ENCODE measurements at regions not wholly inside any gene's neighbourhood (a gene's known extent, or its start where the extent isn't known, plus 50 kb on each side); places are given as distances from the start of the nearest gene placed in this dataset.

DNA sequence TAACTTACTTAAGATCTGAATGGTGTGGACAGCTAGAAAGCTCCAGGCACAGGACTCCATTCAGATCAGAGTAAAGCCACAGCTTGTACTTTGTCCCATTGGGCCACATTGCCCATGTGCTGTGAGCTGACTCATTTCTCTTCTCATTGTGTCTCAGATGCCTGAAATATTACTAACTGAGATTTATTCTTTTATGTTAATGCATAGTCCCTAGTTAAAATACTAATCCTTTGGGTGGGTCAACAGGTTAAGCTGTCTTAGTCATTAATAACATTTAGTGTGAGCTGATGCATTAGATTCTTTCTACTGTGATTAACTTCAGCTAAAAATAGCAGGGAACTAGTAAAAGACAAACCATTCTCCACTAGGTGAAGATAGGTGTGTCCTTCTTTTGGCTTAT lies 104.7 kb upstream of the ARMC3 start:
- ATAC-seq: peak; percentile 94
- intact Hi-C loops (cut with micrococcal nuclease; ENCODE audit: unreplicated experiment) (no loop called here), in situ Hi-C loops (cut with HindIII; ENCODE audit: extremely low pct_ligation_motif_present, low pct_unique_long_range_greater_than_20kb) (no loop called here)
- peak; percentile 79 for DNase-seq (ENCODE audit: low spot score)
- Histone ChIP-seq H3K79me2 (ENCODE audit: insufficient read depth, low read length) (no peaks in the 10 kb centered on the region), H3K4me2 (ENCODE audit: low read depth, low read length) (no peak overlapping the region), H2AFZ (ENCODE audit: low read length) (no peak overlapping the region), H4K20me1 (ENCODE audit: insufficient read depth, low read length) (no peaks in the 10 kb centered on the region), H3K9ac (ENCODE audit: insufficient read depth, low read depth, low read length) (no peak overlapping the region), H3K36me3 (replicated peaks in 1 of 2; ENCODE audit: control insufficient read depth in 1 of 2, insufficient read depth in 2 of 2, low read length in 2 of 2) (no peaks in the 10 kb centered on the region), H3K27ac (ENCODE audit: extremely low read length, insufficient read depth, low read length) (no peak overlapping the region), H3K27me3 (ENCODE audit: control insufficient read depth in 1 of 2, insufficient read depth in 2 of 2, low read length in 2 of 2) (no peaks in the 10 kb centered on the region), H3K4me3 (replicated peaks in 1 of 3; ENCODE audit: insufficient read depth in 1 of 3, low read depth in 2 of 3, low read length in 3 of 3) (no peak overlapping the region), H3K9me3 (ENCODE audit: low read length) (no peaks in the 10 kb centered on the region), H3K4me1 (ENCODE audit: insufficient read depth, low read length) (peaks cover 32% of the 10 kb centered on the region)
- POLR2A ChIA-PET: interaction anchor here (0.9 kb wide), 1 partner anchor 10 kb away, joined by 3 read pairs; no protein-coding TSS in a partner anchor
- FAIRE-seq: peak; percentile 26
- no TSS peak for BruUV-seq (replicated peaks)
- CTCF ChIA-PET (ENCODE audit: low intra/inter-chr PET ratio, low total read pairs): no interaction called here
- TF ChIP-seq, protein P1, sequence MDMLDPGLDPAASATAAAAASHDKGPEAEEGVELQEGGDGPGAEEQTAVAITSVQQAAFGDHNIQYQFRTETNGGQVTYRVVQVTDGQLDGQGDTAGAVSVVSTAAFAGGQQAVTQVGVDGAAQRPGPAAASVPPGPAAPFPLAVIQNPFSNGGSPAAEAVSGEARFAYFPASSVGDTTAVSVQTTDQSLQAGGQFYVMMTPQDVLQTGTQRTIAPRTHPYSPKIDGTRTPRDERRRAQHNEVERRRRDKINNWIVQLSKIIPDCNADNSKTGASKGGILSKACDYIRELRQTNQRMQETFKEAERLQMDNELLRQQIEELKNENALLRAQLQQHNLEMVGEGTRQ (IDR thresholded peaks at IDR 0.05; ENCODE audit: low read depth, low read length): 0 out of 2 replicates have a peak, but pooled peaks have one; percentile 57
- TF ChIP-seq, protein P1 (CRISPR knock-in tag; IDR thresholded peaks at IDR 0.05; ENCODE audit: borderline replicate concordance): no peak; the same call in 1 of the 2 replicates
- TF ChIP-seq RNF219 (CRISPR knock-in tag; IDR thresholded peaks at IDR 0.05): no peak
- no peak for TF ChIP-seq ZNF160 (CRISPR knock-in tag; IDR thresholded peaks at IDR 0.05)
- TF ChIP-seq FOSL2 (CRISPR knock-in tag; IDR thresholded peaks at IDR 0.05): peak; percentile 89
- no peak for TF ChIP-seq NPAS2 (CRISPR knock-in tag; IDR thresholded peaks at IDR 0.05; ENCODE audit: borderline replicate concordance)
- no peak for TF ChIP-seq HDAC1 (CRISPR knock-in tag; IDR thresholded peaks at IDR 0.05)
- TF ChIP-seq, protein P2, sequence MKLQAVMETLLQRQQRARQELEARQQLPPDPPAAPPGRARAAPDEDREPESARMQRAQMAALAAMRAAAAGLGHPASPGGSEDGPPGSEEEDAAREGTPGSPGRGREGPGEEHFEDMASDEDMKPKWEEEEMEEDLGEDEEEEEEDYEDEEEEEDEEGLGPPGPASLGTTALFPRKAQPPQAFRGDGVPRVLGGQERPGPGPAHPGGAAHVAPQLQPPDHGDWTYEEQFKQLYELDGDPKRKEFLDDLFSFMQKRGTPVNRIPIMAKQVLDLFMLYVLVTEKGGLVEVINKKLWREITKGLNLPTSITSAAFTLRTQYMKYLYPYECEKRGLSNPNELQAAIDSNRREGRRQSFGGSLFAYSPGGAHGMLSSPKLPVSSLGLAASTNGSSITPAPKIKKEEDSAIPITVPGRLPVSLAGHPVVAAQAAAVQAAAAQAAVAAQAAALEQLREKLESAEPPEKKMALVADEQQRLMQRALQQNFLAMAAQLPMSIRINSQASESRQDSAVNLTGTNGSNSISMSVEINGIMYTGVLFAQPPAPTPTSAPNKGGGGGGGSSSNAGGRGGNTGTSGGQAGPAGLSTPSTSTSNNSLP (IDR thresholded peaks at IDR 0.05; ENCODE audit: low read depth, low read length): peak; percentile 38; the same call in 1 of the 2 replicates
- peak; percentile 31 for TF ChIP-seq ASH2L (IDR thresholded peaks at IDR 0.05; ENCODE audit: insufficient read length, low read depth, low read length)
- TF ChIP-seq EP300 (IDR thresholded peaks at IDR 0.05; ENCODE audit: low read depth in 2 of 2, low read length in 2 of 2): peak in 1 of 2 experiments; percentile 26; a peak in 1 of 4 replicates
- TF ChIP-seq EP300 (CRISPR knock-in tag; IDR thresholded peaks at IDR 0.05; ENCODE audit: borderline replicate concordance): no peak
- TF ChIP-seq, protein P3, sequence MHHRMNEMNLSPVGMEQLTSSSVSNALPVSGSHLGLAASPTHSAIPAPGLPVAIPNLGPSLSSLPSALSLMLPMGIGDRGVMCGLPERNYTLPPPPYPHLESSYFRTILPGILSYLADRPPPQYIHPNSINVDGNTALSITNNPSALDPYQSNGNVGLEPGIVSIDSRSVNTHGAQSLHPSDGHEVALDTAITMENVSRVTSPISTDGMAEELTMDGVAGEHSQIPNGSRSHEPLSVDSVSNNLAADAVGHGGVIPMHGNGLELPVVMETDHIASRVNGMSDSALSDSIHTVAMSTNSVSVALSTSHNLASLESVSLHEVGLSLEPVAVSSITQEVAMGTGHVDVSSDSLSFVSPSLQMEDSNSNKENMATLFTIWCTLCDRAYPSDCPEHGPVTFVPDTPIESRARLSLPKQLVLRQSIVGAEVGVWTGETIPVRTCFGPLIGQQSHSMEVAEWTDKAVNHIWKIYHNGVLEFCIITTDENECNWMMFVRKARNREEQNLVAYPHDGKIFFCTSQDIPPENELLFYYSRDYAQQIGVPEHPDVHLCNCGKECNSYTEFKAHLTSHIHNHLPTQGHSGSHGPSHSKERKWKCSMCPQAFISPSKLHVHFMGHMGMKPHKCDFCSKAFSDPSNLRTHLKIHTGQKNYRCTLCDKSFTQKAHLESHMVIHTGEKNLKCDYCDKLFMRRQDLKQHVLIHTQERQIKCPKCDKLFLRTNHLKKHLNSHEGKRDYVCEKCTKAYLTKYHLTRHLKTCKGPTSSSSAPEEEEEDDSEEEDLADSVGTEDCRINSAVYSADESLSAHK (CRISPR knock-in tag; IDR thresholded peaks at IDR 0.05; ENCODE audit: borderline replicate concordance): no peak
